HEK293 (cell line): ENCODE measurements at regions not wholly inside any gene's neighbourhood (a gene's known extent, or its start where the extent isn't known, plus 50 kb on each side); places are given as distances from the start of the nearest gene placed in this dataset.

Experiments used
- CTCF ChIA-PET: fragments of 350-600 bp; formaldehyde crosslinking; extraction: SDS; loops from one replicate; lab custom pipeline; 2021; ENCODE audit warnings: antibody characterized with exemption; lab: Yijun Ruan, JAX
- POLR2A ChIA-PET: fragments of 300-600 bp; formaldehyde crosslinking; extraction: SDS; loops from one replicate; lab custom pipeline; 2020; ENCODE audit warnings: antibody characterized with exemption, inconsistent platforms; lab: Yijun Ruan, JAX
- H3K27ac ChIP-seq: fragments of 200-500 bp; sonication (Bioruptor generic); 2 replicates; pipeline ENCODE4 v1.5.1; 2014; ENCODE audit warnings: low read depth, low read length, control low read depth, inconsistent platforms; ENCODE audit errors: extremely low read depth
- H3K36me3 ChIP-seq, 2 experiments: fragments of 200-500 bp in 1 of 2; sonication (Bioruptor generic) in 1 of 2; 1 replicate in 1 of 2; 2 replicates in 1 of 2; pipeline ENCODE4 v1.5.1; 2014 to 2017; ENCODE audit warnings: inconsistent platforms in 2 of 2, low read length in 2 of 2; ENCODE audit not compliant: control insufficient read depth in 2 of 2, insufficient read depth in 1 of 2
- H3K4me1 ChIP-seq: fragments of 200-500 bp; sonication (Bioruptor generic); 2 replicates; pipeline ENCODE4 v1.5.1; 2014; ENCODE audit warnings: mild to moderate bottlenecking, low read length, inconsistent platforms; ENCODE audit not compliant: control insufficient read depth, insufficient read depth
- H3K4me3 ChIP-seq: 2 replicates; pipeline ENCODE4 v1.5.1; 2011; ENCODE audit warnings: low read depth, mild to moderate bottlenecking, control low read depth, low read length, moderate library complexity
- H3K9me3 ChIP-seq: fragments of 200-500 bp; sonication (Bioruptor generic); 2 replicates; pipeline ENCODE4 v1.5.1; 2014; ENCODE audit warnings: low read depth, low read length, inconsistent platforms; ENCODE audit not compliant: control insufficient read depth, insufficient read depth
- GLIS1 ChIP-seq: fragments of 450-650 bp; formaldehyde crosslinking; IDR thresholded peaks from 2 replicates; pipeline ENCODE4 v1.5.1; 2016; ENCODE audit warnings: missing biosample characterization, missing genetic modification characterization
- HIC1 ChIP-seq: fragments of 450-650 bp; formaldehyde crosslinking; IDR thresholded peaks from 2 replicates; pipeline ENCODE4 v1.5.1; 2016; ENCODE audit warnings: missing biosample characterization, missing genetic modification characterization
- PRDM10 ChIP-seq: fragments of 450-650 bp; formaldehyde crosslinking; IDR thresholded peaks from 2 replicates; pipeline ENCODE4 v1.5.1; 2016; ENCODE audit warnings: missing biosample characterization, missing genetic modification characterization
- SCRT2 ChIP-seq: fragments of 450-650 bp; formaldehyde crosslinking; IDR thresholded peaks from 2 replicates; pipeline ENCODE4 v1.5.1; 2016; ENCODE audit warnings: missing biosample characterization, missing genetic modification characterization
- ZBTB10 ChIP-seq: fragments of 450-650 bp; formaldehyde crosslinking; IDR thresholded peaks from 2 replicates; pipeline ENCODE4 v1.5.1; 2016; ENCODE audit warnings: missing biosample characterization, missing genetic modification characterization
- ZFP69B ChIP-seq: fragments of 450-650 bp; formaldehyde crosslinking; IDR thresholded peaks from 2 replicates; pipeline ENCODE4 v1.5.1; 2016; ENCODE audit warnings: missing biosample characterization, missing genetic modification characterization
- ZNF121 ChIP-seq: fragments of 450-650 bp; formaldehyde crosslinking; IDR thresholded peaks from 2 replicates; pipeline ENCODE4 v1.5.1; 2016; ENCODE audit warnings: missing biosample characterization, missing genetic modification characterization
- ZNF24 ChIP-seq: fragments of 450-650 bp; formaldehyde crosslinking; IDR thresholded peaks from 2 replicates; pipeline ENCODE4 v1.5.1; 2016; ENCODE audit warnings: missing biosample characterization, missing genetic modification characterization
- ZNF37A ChIP-seq: fragments of 450-650 bp; IDR thresholded peaks from 2 replicates; pipeline ENCODE4 v1.5.1; 2018; ENCODE audit warnings: missing biosample characterization, missing genetic modification characterization
- ZNF423 ChIP-seq: fragments of 450-650 bp; formaldehyde crosslinking; IDR thresholded peaks from 2 replicates; pipeline ENCODE4 v1.5.1; 2016; ENCODE audit warnings: missing biosample characterization, missing genetic modification characterization
- ZNF560 ChIP-seq: fragments of 450-650 bp; formaldehyde crosslinking; IDR thresholded peaks from 2 replicates; pipeline ENCODE4 v1.5.1; 2017; ENCODE audit warnings: missing biosample characterization, missing genetic modification characterization, borderline replicate concordance
- ZNF677 ChIP-seq: fragments of 450-650 bp; IDR thresholded peaks from 2 replicates; pipeline ENCODE4 v1.5.0; 2018; ENCODE audit warnings: missing biosample characterization, mild to moderate bottlenecking, missing genetic modification characterization, moderate library complexity
- ZNF776 ChIP-seq: fragments of 450-650 bp; formaldehyde crosslinking; IDR thresholded peaks from 2 replicates; pipeline ENCODE4 v1.5.0; 2017; ENCODE audit warnings: missing biosample characterization, missing genetic modification characterization, borderline replicate concordance
- ZNF792 ChIP-seq: fragments of 450-650 bp; formaldehyde crosslinking; IDR thresholded peaks from 2 replicates; pipeline ENCODE4 v1.5.1; 2016; ENCODE audit warnings: missing biosample characterization, missing genetic modification characterization

GRCh38 chr19:31402529-31403316, 53.5 kb upstream of the TSHZ3 start:
- CTCF ChIA-PET = no interaction called here
- no peak overlapping the region for H3K27ac ChIP-seq
- TF ChIP-seq ZNF776 (0 out of 2 replicates have a peak, but pooled peaks have one; percentile 14), ZNF24 (no peak)
- no peaks in the 10 kb centered on the region for H3K36me3 ChIP-seq
- H3K9me3 ChIP-seq = no peaks in the 10 kb centered on the region
- POLR2A ChIA-PET = no interaction called here
- H3K4me1 ChIP-seq = no peaks in the 10 kb centered on the region
- no peak overlapping the region for H3K4me3 ChIP-seq

- ChIA-PET POLR2A (no interaction called here), CTCF (interaction anchor here (0.5 to 1.6 kb wide), 5 partner anchors 49 to 819 kb away, joined by 3 to 7 read pairs (median 3); no protein-coding TSS in a partner anchor)
- Histone ChIP-seq H3K9me3 (no peaks in the 10 kb centered on the region), H3K4me1 (peaks cover 6% of the 10 kb centered on the region), H3K36me3 (no peaks in the 10 kb centered on the region; a peak in 1 of 3 replicates), H3K27ac (no peak overlapping the region), H3K4me3 (no peak overlapping the region)
- no peak for TF ChIP-seq ZBTB10 (tag by site-specific recombination)
- TF ChIP-seq ZNF560 = no peak
- no peak for TF ChIP-seq ZNF121 (tag by site-specific recombination)
- no peak for TF ChIP-seq GLIS1
- TF ChIP-seq ZNF423 = no peak
- no peak for TF ChIP-seq PRDM10 (tag by site-specific recombination)
- TF ChIP-seq SCRT2 (tag by site-specific recombination) = no peak
- no peak for TF ChIP-seq ZFP69B (tag by site-specific recombination)
- TF ChIP-seq ZNF37A (tag by site-specific recombination) = no peak
- no peak for TF ChIP-seq HIC1 (tag by site-specific recombination)
- no peak for TF ChIP-seq ZNF677 (tag by site-specific recombination)
- no peak for TF ChIP-seq ZNF792 (tag by site-specific recombination)
Measured at GRCh38 chr19:31406106-31406505, 56.9 kb upstream of the TSHZ3 start.
